ENCODE measurements at regions not wholly inside any gene's neighbourhood (a gene's known extent, or its start where the extent isn't known, plus 50 kb on each side); places are given as distances from the start of the nearest gene placed in this dataset.
A peak's percentile ranks its signal among the peaks of the same experiment; 100 is the strongest.

- no peak for DNase-seq
Measured at GRCh38 chr7:155138204-155138603, 68.1 kb downstream of the HTR5A start.

GRCh38 chr7:155141562-155141961, 71.4 kb downstream of the HTR5A start:
- DNase-seq: no peak

- no peak for DNase-seq
Measured at GRCh38 chr7:155143381-155143780, 73.3 kb downstream of the HTR5A start.

GRCh38 chr7:155144371-155144770, 74.2 kb downstream of the HTR5A start:
- DNase-seq: no peak

GRCh38 chr7:155145477-155146255, 75.5 kb downstream of the HTR5A start:
- no peak for DNase-seq

GRCh38 chr7:155147172-155147571, 77.0 kb downstream of the HTR5A start:
- DNase-seq: no peak

- no peak for DNase-seq
Measured at GRCh38 chr7:155147624-155148023, 77.5 kb downstream of the HTR5A start.

- DNase-seq: no peak
Measured at GRCh38 chr7:155153676-155154075, 83.6 kb downstream of the HTR5A start.

GRCh38 chr7:155154586-155154985, 84.5 kb downstream of the HTR5A start:
- DNase-seq: no peak

- DNase-seq: no peak
Measured at GRCh38 chr7:155161690-155162089, 91.6 kb downstream of the HTR5A start.

- DNase-seq: no peak
Measured at GRCh38 chr7:155162422-155162821, 92.3 kb downstream of the HTR5A start.

GRCh38 chr7:155163696-155164095, 93.6 kb downstream of the HTR5A start:
- DNase-seq: no peak

- DNase-seq: no peak
Measured at GRCh38 chr7:155164316-155164715, 94.2 kb downstream of the HTR5A start.

GRCh38 chr7:155166108-155166507, 96.0 kb downstream of the HTR5A start:
- no peak for DNase-seq

GRCh38 chr7:155166673-155167370, 96.7 kb downstream of the HTR5A start:
- peak; percentile 92 for DNase-seq

GRCh38 chr7:155167706-155168365, 97.7 kb downstream of the HTR5A start:
- no peak for DNase-seq

GRCh38 chr7:155168597-155169480, 98.7 kb downstream of the HTR5A start:
- DNase-seq: no peak

GRCh38 chr7:155169498-155170065, 99.5 kb downstream of the HTR5A start:
- DNase-seq: no peak

GRCh38 chr7:155170331-155170730, 100.2 kb downstream of the HTR5A start:
- no peak for DNase-seq

- no peak for DNase-seq
Measured at GRCh38 chr7:155172141-155172540, 102.0 kb downstream of the HTR5A start.

- no peak for DNase-seq
Measured at GRCh38 chr7:155173905-155174304, 103.8 kb downstream of the HTR5A start.

GRCh38 chr7:155178096-155178495, 108.0 kb downstream of the HTR5A start:
- DNase-seq: no peak

Data from fibroblast of skin of abdomen (primary cell).